ENCODE measurements at regions not wholly inside any gene's neighbourhood (a gene's known extent, or its start where the extent isn't known, plus 50 kb on each side); places are given as distances from the start of the nearest gene placed in this dataset.
"Not testable (repeated sequence)": the region's sequence is repeated elsewhere in the genome, so short reads cannot be mapped to it uniquely, and the experiment has no call there.

GRCh38 chr2:153246636-153247035, 231.9 kb downstream of the RPRM start:
- not testable (repeated sequence) for H3K27ac ChIP-seq (ENCODE audit: low read depth, low read length); H3K9me3 ChIP-seq (ENCODE audit: control insufficient read depth in 5 of 5, low read length in 5 of 5); H3K4me3 ChIP-seq (ENCODE audit: low read depth in 1 of 5, low read length in 5 of 5); H3K4me1 ChIP-seq (ENCODE audit: control insufficient read depth in 5 of 5, insufficient read depth in 5 of 5, low read length in 5 of 5); H3K36me3 ChIP-seq (ENCODE audit: control insufficient read depth in 5 of 5, insufficient read depth in 5 of 5, low read length in 5 of 5); H3K27me3 ChIP-seq (ENCODE audit: control insufficient read depth in 5 of 5, insufficient read depth in 4 of 5, low read length in 5 of 5); H3K9ac ChIP-seq (ENCODE audit: low read length in 5 of 5)

GRCh38 chr2:153235516-153235915, 243.0 kb downstream of the RPRM start:
- H3K4me3 ChIP-seq (ENCODE audit: low read depth in 1 of 5, low read length in 5 of 5): no peak overlapping the region

GRCh38 chr2:153232464-153232863, 246.1 kb downstream of the RPRM start:
- Histone ChIP-seq H3K27ac (ENCODE audit: low read depth, low read length) (no peak overlapping the region), H3K27me3 (ENCODE audit: control insufficient read depth in 5 of 5, insufficient read depth in 4 of 5, low read length in 5 of 5) (no peaks in the 10 kb centered on the region), H3K36me3 (ENCODE audit: control insufficient read depth in 5 of 5, insufficient read depth in 5 of 5, low read length in 5 of 5) (no peaks in the 10 kb centered on the region), H3K4me3 (ENCODE audit: low read depth in 1 of 5, low read length in 5 of 5) (no peak overlapping the region), H3K9ac (ENCODE audit: low read length in 5 of 5) (no peak overlapping the region), H3K9me3 (ENCODE audit: control insufficient read depth in 5 of 5, low read length in 5 of 5) (peaks cover 0 to 8% (median 0%) of the 10 kb centered on the region in 5 donors), H3K4me1 (ENCODE audit: control insufficient read depth in 5 of 5, insufficient read depth in 5 of 5, low read length in 5 of 5) (no peaks in the 10 kb centered on the region)

More at GRCh38 chr2:153235516-153235915, 243.0 kb downstream of the RPRM start:
- Histone ChIP-seq H3K27me3 (ENCODE audit: control insufficient read depth in 5 of 5, insufficient read depth in 4 of 5, low read length in 5 of 5) (no peaks in the 10 kb centered on the region), H3K9me3 (ENCODE audit: control insufficient read depth in 5 of 5, low read length in 5 of 5) (peaks cover 0 to 8% (median 0%) of the 10 kb centered on the region in 5 donors), H3K36me3 (ENCODE audit: control insufficient read depth in 5 of 5, insufficient read depth in 5 of 5, low read length in 5 of 5) (no peaks in the 10 kb centered on the region), H3K27ac (ENCODE audit: low read depth, low read length) (no peak overlapping the region), H3K9ac (ENCODE audit: low read length in 5 of 5) (no peak overlapping the region), H3K4me1 (ENCODE audit: control insufficient read depth in 5 of 5, insufficient read depth in 5 of 5, low read length in 5 of 5) (no peaks in the 10 kb centered on the region)

- H3K4me1 ChIP-seq (ENCODE audit: control insufficient read depth in 5 of 5, insufficient read depth in 5 of 5, low read length in 5 of 5): no peaks in the 10 kb centered on the region
- H3K36me3 ChIP-seq (ENCODE audit: control insufficient read depth in 5 of 5, insufficient read depth in 5 of 5, low read length in 5 of 5): no peaks in the 10 kb centered on the region
- no peak overlapping the region for H3K9ac ChIP-seq (ENCODE audit: low read length in 5 of 5)
- peaks cover 0 to 2% (median 0%) of the 10 kb centered on the region in 5 donors for H3K9me3 ChIP-seq (ENCODE audit: control insufficient read depth in 5 of 5, low read length in 5 of 5)
- H3K27ac ChIP-seq (ENCODE audit: low read depth, low read length): no peak overlapping the region
- no peaks in the 10 kb centered on the region for H3K27me3 ChIP-seq (ENCODE audit: control insufficient read depth in 5 of 5, insufficient read depth in 4 of 5, low read length in 5 of 5)
- no peak overlapping the region for H3K4me3 ChIP-seq (ENCODE audit: low read depth in 1 of 5, low read length in 5 of 5)
These were observed 247.6 kb downstream of the RPRM start for GRCh38 chr2:153230977-153231376.

GRCh38 chr2:153228904-153229303, 249.7 kb downstream of the RPRM start:
- H3K27ac ChIP-seq (ENCODE audit: low read depth, low read length): no peak overlapping the region
- no peaks in the 10 kb centered on the region for H3K4me1 ChIP-seq (ENCODE audit: control insufficient read depth in 5 of 5, insufficient read depth in 5 of 5, low read length in 5 of 5)
- no peak overlapping the region for H3K9ac ChIP-seq (ENCODE audit: low read length in 5 of 5)
- H3K9me3 ChIP-seq (ENCODE audit: control insufficient read depth in 5 of 5, low read length in 5 of 5): peaks cover 0 to 9% (median 0%) of the 10 kb centered on the region in 5 donors
- no peaks in the 10 kb centered on the region for H3K36me3 ChIP-seq (ENCODE audit: control insufficient read depth in 5 of 5, insufficient read depth in 5 of 5, low read length in 5 of 5)
- no peak overlapping the region for H3K4me3 ChIP-seq (ENCODE audit: low read depth in 1 of 5, low read length in 5 of 5)
- no peaks in the 10 kb centered on the region for H3K27me3 ChIP-seq (ENCODE audit: control insufficient read depth in 5 of 5, insufficient read depth in 4 of 5, low read length in 5 of 5)

- Histone ChIP-seq H3K27ac (ENCODE audit: low read depth, low read length) (no peak overlapping the region), H3K4me3 (ENCODE audit: low read depth in 1 of 5, low read length in 5 of 5) (no peak overlapping the region), H3K27me3 (ENCODE audit: control insufficient read depth in 5 of 5, insufficient read depth in 4 of 5, low read length in 5 of 5) (no peaks in the 10 kb centered on the region), H3K36me3 (ENCODE audit: control insufficient read depth in 5 of 5, insufficient read depth in 5 of 5, low read length in 5 of 5) (no peaks in the 10 kb centered on the region), H3K9me3 (ENCODE audit: control insufficient read depth in 5 of 5, low read length in 5 of 5) (peaks cover 0 to 9% (median 0%) of the 10 kb centered on the region in 5 donors), H3K9ac (ENCODE audit: low read length in 5 of 5) (no peak overlapping the region), H3K4me1 (ENCODE audit: control insufficient read depth in 5 of 5, insufficient read depth in 5 of 5, low read length in 5 of 5) (no peaks in the 10 kb centered on the region)
These were observed 250.6 kb downstream of the RPRM start for GRCh38 chr2:153227981-153228380.

- H3K9me3 ChIP-seq (ENCODE audit: control insufficient read depth in 5 of 5, low read length in 5 of 5): peaks cover 0 to 9% (median 0%) of the 10 kb centered on the region in 5 donors
- H3K4me3 ChIP-seq (ENCODE audit: low read depth in 1 of 5, low read length in 5 of 5): no peak overlapping the region
- no peaks in the 10 kb centered on the region for H3K27me3 ChIP-seq (ENCODE audit: control insufficient read depth in 5 of 5, insufficient read depth in 4 of 5, low read length in 5 of 5)
- H3K4me1 ChIP-seq (ENCODE audit: control insufficient read depth in 5 of 5, insufficient read depth in 5 of 5, low read length in 5 of 5): no peaks in the 10 kb centered on the region
- no peaks in the 10 kb centered on the region for H3K36me3 ChIP-seq (ENCODE audit: control insufficient read depth in 5 of 5, insufficient read depth in 5 of 5, low read length in 5 of 5)
- no peak overlapping the region for H3K27ac ChIP-seq (ENCODE audit: low read depth, low read length)
- no peak overlapping the region for H3K9ac ChIP-seq (ENCODE audit: low read length in 5 of 5)
These were observed 256.1 kb downstream of the RPRM start for GRCh38 chr2:153222231-153223165.

GRCh38 chr2:153221506-153221905, 257.1 kb downstream of the RPRM start:
- H3K27me3 ChIP-seq (ENCODE audit: control insufficient read depth in 5 of 5, insufficient read depth in 4 of 5, low read length in 5 of 5): no peaks in the 10 kb centered on the region
- H3K9ac ChIP-seq (ENCODE audit: low read length in 5 of 5): no peak overlapping the region
- no peak overlapping the region for H3K4me3 ChIP-seq (ENCODE audit: low read depth in 1 of 5, low read length in 5 of 5)
- H3K36me3 ChIP-seq (ENCODE audit: control insufficient read depth in 5 of 5, insufficient read depth in 5 of 5, low read length in 5 of 5): no peaks in the 10 kb centered on the region
- no peaks in the 10 kb centered on the region for H3K4me1 ChIP-seq (ENCODE audit: control insufficient read depth in 5 of 5, insufficient read depth in 5 of 5, low read length in 5 of 5)
- H3K9me3 ChIP-seq (ENCODE audit: control insufficient read depth in 5 of 5, low read length in 5 of 5): peaks cover 0 to 9% (median 0%) of the 10 kb centered on the region in 5 donors
- H3K27ac ChIP-seq (ENCODE audit: low read depth, low read length): no peak overlapping the region

- no peaks in the 10 kb centered on the region for H3K36me3 ChIP-seq (ENCODE audit: control insufficient read depth in 5 of 5, insufficient read depth in 5 of 5, low read length in 5 of 5)
- peaks cover 0 to 9% (median 0%) of the 10 kb centered on the region in 5 donors for H3K9me3 ChIP-seq (ENCODE audit: control insufficient read depth in 5 of 5, low read length in 5 of 5)
- H3K4me3 ChIP-seq (ENCODE audit: low read depth in 1 of 5, low read length in 5 of 5): no peak overlapping the region
- no peak overlapping the region for H3K27ac ChIP-seq (ENCODE audit: low read depth, low read length)
- no peak overlapping the region for H3K9ac ChIP-seq (ENCODE audit: low read length in 5 of 5)
- H3K27me3 ChIP-seq (ENCODE audit: control insufficient read depth in 5 of 5, insufficient read depth in 4 of 5, low read length in 5 of 5): no peaks in the 10 kb centered on the region
- no peaks in the 10 kb centered on the region for H3K4me1 ChIP-seq (ENCODE audit: control insufficient read depth in 5 of 5, insufficient read depth in 5 of 5, low read length in 5 of 5)
These were observed 257.5 kb downstream of the RPRM start for GRCh38 chr2:153221087-153221486.

- Histone ChIP-seq H3K27ac (ENCODE audit: low read depth, low read length) (no peak overlapping the region), H3K4me1 (ENCODE audit: control insufficient read depth in 5 of 5, insufficient read depth in 5 of 5, low read length in 5 of 5) (no peaks in the 10 kb centered on the region), H3K36me3 (ENCODE audit: control insufficient read depth in 5 of 5, insufficient read depth in 5 of 5, low read length in 5 of 5) (no peaks in the 10 kb centered on the region), H3K27me3 (ENCODE audit: control insufficient read depth in 5 of 5, insufficient read depth in 4 of 5, low read length in 5 of 5) (no peaks in the 10 kb centered on the region), H3K9ac (ENCODE audit: low read length in 5 of 5) (no peak overlapping the region), H3K4me3 (ENCODE audit: low read depth in 1 of 5, low read length in 5 of 5) (no peak overlapping the region), H3K9me3 (ENCODE audit: control insufficient read depth in 5 of 5, low read length in 5 of 5) (peaks cover 0 to 2% (median 0%) of the 10 kb centered on the region in 5 donors)
These were observed 259.7 kb downstream of the RPRM start for GRCh38 chr2:153218851-153219250.

Measured in subcutaneous abdominal adipose tissue (tissue), 5 donors.